Endothelial cell of umbilical vein (primary cell): ENCODE measurements at regions not wholly inside any gene's neighbourhood (a gene's known extent, or its start where the extent isn't known, plus 50 kb on each side); places are given as distances from the start of the nearest gene placed in this dataset.

ENCODE experiments used
- POLR2A ChIP-seq: IDR thresholded peaks from 2 replicates; pipeline ENCODE4 v1.6.1; 2012; ENCODE audit warnings: low read depth, mild to moderate bottlenecking, control low read depth, low read length
- POLR2AphosphoS5 ChIP-seq: IDR thresholded peaks from 2 replicates; pipeline ENCODE4 v1.6.1; 2012; ENCODE audit warnings: low read depth, mild to moderate bottlenecking, control low read depth, low read length, moderate library complexity; ENCODE audit not compliant: insufficient read depth
- TF ChIP-seq, protein P1 (sequence below), 2 donors: IDR thresholded peaks; 1 replicate in 1 of 2; 2 replicates in 1 of 2; pipeline ENCODE4 v1.5.1; 2011; ENCODE audit warnings: low read length in 2 of 2, mild to moderate bottlenecking in 2 of 2, moderate library complexity in 2 of 2, control low read depth in 1 of 2, inconsistent platforms in 1 of 2, low read depth in 1 of 2; ENCODE audit not compliant: insufficient read depth in 1 of 2; ENCODE audit errors: extremely low read depth in 1 of 2

GRCh38 chr7:17103984-17104383 is 194.5 kb upstream of the AHR start:
- TF ChIP-seq POLR2A = no peak
- TF ChIP-seq POLR2AphosphoS5 = no peak
- TF ChIP-seq, protein P1, sequence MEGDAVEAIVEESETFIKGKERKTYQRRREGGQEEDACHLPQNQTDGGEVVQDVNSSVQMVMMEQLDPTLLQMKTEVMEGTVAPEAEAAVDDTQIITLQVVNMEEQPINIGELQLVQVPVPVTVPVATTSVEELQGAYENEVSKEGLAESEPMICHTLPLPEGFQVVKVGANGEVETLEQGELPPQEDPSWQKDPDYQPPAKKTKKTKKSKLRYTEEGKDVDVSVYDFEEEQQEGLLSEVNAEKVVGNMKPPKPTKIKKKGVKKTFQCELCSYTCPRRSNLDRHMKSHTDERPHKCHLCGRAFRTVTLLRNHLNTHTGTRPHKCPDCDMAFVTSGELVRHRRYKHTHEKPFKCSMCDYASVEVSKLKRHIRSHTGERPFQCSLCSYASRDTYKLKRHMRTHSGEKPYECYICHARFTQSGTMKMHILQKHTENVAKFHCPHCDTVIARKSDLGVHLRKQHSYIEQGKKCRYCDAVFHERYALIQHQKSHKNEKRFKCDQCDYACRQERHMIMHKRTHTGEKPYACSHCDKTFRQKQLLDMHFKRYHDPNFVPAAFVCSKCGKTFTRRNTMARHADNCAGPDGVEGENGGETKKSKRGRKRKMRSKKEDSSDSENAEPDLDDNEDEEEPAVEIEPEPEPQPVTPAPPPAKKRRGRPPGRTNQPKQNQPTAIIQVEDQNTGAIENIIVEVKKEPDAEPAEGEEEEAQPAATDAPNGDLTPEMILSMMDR (IDR thresholded peaks at IDR 0.05; ENCODE audit: extremely low read depth in 1 of 2, insufficient read depth in 1 of 2, low read depth in 1 of 2, low read length in 2 of 2) = no peak
